Caki2 (cell line): ENCODE measurements at regions not wholly inside any gene's neighbourhood (a gene's known extent, or its start where the extent isn't known, plus 50 kb on each side); places are given as distances from the start of the nearest gene placed in this dataset.

Experiments
- DNase-seq: peaks from one replicate; pipeline ENCODE4 v3.0.0-alpha.2; 2015; ENCODE audit warnings: low read depth
- in situ Hi-C: cut with HindIII; loops from 2 replicates; pipeline ENCODE4 v1.10.0; 2016; ENCODE audit warnings: low sequenced_read_pairs, low pct_unique_long_range_greater_than_20kb, mixed read lengths

DNA sequence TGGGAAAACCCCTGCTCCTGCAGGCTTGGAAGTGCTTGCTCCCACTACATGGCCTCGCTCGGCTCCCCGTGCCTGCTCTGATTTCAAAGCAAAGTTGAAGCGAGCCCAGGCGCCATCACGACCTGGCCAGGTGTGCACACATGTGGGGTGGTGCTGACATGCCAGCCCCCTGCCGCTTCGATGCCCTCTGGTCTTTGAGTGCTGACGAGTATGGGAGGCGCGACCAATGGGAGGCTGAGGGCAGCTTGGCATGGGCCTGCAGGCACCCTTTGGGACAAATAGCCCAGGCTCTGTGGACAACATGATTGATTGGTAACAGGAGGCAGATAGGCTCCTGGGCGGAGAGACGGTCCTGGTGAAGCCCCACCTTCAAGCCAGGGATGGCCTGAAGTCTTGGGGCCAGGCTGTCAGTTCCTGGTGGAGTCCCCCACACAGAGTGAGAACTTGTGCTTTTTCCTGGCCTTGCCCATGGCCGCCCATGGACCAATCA, 252.4 kb upstream of the SEMA3A start:
- no peak for DNase-seq
- in situ Hi-C loops: no loop called here

DNA sequence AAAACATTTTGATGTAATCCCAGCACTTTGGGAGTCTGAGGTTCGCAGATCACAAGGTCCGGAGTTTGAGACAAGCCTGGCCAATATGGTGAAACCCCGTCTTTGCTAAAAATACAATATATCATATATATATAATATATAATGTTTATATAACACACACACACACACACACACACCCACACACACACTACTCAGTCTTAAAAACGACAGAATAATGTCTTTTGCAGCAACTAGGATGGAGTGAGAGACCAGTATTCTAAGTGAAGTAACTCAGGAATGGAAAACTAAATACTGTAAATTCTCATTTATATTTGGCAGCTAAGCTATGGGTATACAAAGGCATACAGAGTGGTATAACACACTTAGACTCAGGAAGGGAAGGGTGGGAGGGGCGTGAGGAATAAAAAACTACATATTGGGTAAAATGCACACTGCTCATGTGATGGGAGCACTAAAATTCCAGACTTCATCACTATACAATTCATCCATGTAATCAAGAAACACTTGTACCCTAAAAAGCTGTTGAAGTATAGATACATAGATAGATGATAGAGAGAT, 231.2 kb upstream of the SEMA3A start:
- DNase-seq: no peak
- in situ Hi-C loops: no loop called here

DNA sequence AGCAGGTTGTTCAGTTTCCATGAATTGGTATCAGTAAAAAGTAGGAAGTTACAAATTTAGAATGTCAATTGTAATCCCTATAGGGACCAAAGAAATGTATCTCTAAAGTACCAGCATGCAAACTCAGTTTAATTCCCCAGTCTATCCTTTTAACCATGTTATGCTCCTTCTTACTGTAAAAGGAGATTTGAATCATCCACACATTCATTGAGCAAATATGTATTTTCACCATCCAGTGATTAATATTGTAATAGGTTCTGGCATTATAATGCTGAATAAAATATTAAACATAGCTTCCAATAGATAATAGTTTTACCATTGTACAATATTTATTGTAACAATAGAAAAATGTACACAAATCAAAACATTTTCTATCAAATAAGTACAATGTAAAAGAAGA, 228.2 kb upstream of the SEMA3A start:
- DNase-seq: no peak
- in situ Hi-C loops: no loop called here

DNA sequence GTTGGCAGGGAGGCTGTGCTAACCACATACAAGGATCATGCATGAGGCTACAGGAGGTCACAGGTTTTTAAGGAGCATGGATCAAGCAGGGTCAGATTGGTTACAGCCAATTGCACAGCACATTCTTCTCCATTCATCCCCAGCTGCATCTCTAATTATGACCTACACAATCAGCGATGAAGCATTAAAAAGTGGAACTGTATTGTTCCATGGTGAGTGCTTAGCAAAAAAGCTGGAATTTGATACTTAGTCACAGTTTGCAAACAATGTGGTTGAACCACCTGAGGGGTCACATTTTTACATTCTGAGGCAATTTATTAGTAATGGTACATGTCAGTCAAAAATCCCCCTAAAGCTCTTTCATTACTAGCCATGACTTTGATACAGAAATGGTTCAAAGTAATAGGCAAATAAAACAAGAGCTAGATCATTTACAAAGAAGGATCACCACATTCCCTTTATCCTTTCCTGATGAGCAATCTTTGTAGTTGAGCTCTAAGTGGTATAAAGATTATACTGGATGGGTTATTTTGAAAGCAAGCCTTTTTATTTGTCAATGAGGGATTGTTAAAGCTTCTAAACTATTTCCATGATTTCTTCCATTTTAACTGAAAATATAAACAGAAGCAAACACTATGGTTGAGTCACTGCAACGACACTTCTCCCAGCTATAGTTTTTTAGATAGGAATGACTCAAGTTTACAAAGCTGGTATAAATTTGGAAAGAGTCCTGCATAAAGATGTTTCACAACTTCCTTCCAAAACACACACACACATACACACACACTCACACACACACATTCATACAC, 217.8 kb upstream of the SEMA3A start:
- in situ Hi-C loops: no loop called here
- peak; percentile 95 for DNase-seq

DNA sequence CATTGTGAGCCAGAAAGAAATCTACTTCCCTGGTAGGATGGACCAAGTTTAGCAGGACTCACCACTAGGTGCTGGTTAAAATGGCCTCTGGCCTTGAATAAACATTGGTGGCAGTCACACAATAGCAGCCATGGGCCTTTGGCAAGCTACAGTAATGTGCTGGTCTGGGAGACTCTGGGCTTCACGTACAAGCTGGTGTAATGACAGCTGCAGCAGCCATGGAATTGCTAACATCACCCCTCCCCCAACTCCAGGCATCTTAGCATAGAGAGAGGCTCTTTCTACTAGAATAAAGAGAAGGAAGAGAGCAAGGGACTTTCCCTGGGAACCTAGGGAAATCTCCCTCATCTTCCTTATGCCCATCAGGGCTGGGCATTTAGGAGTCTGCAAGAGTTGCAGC, 205.1 kb upstream of the SEMA3A start:
- no peak for DNase-seq
- in situ Hi-C loops: no loop called here

DNA sequence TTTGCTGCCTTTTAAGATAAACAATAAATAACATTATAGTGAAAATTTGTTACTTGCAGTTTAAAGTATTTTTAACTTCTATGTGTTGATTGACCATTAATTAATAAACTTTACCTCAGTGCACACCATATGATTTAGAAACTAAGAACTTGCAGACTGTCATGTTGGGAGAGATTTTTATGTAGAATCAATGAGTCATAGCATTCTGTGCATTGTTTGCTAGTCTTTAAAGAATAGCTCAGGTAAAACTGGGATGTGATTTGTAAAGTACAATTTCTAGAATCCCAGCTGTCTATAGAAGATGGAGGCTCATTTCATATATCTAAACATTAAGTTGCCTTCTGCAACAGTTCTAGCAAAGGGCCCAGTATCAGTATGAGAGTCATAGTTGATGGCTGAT, 199.6 kb upstream of the SEMA3A start:
- no peak for DNase-seq
- in situ Hi-C loops: no loop called here

DNA sequence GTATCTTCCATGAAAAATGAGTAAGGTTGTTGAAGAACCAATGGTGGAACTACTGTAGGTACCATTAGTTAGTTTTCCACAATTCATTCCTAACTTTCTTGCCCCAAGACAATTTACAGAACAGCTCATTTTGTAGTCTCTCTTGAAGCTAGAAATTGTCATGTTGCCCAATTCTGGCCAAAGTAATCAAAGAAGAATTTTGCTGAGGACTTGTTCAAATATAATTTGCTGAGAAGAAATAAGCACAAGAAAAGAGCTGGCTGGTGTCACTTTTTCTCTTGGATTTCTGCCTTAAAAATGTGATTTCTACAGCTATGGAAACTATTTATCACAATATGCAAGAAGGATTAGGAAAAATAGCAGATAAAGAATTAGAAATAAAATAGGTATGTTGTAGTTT, 199.2 kb upstream of the SEMA3A start:
- in situ Hi-C loops: no loop called here
- no peak for DNase-seq

DNA sequence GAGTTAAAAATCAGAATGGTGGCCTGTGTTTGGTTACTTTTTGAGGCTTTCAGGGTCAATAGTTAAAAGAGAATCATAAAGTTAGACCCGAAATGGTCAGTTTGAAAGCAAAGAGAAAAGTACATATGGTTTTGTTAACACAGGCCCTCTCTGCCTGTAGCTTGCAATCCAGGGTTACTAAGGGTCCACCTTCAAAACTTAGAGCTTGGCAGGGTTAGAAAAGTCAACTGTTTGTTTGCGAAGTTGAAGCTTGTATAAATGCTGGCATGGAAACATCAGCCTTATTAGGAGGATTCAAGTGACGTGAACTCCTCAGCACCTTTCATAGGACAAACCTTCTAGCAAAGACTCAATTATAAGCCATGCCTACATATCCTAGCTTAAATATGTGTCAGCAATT, 196.3 kb upstream of the SEMA3A start:
- in situ Hi-C loops: no loop called here
- DNase-seq: no peak

DNA sequence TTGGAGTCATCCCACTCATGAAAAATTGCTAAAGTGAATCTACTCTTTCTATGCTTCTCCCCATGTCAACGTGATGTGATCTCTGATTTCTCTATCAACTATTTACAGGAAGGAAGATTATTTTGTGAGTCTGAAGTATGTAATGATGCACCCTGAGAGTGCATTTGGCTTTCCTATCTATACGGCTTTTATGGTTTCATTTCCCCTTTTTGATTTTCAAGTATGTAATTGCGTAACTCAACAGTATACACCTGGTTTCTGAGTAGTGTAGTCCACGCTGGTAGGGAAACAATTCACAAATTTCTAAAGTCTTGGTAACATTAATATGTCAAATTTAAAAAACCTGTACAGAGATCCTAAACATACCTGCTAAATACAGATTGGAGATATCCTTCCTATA, 194.7 kb upstream of the SEMA3A start:
- in situ Hi-C loops: no loop called here
- DNase-seq: no peak

DNA sequence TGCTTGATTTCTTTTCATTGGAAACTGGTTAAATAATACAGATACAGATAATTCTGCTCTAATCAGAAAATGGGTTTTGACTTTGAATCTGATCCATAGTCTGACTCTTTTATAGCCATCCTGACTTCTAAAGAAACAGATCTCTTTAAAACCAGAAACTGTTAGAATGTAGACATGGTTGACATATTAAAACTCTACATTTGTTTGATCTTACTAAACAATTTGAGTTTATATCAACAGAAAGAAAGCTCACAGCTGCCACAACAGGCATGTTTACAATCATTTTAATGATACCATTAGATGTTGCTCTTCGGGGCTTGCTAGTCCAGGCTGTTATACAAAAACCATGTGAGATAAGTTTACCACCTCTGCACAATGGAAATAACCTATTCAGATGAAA, 193.0 kb upstream of the SEMA3A start:
- DNase-seq: no peak
- in situ Hi-C loops: no loop called here

DNA sequence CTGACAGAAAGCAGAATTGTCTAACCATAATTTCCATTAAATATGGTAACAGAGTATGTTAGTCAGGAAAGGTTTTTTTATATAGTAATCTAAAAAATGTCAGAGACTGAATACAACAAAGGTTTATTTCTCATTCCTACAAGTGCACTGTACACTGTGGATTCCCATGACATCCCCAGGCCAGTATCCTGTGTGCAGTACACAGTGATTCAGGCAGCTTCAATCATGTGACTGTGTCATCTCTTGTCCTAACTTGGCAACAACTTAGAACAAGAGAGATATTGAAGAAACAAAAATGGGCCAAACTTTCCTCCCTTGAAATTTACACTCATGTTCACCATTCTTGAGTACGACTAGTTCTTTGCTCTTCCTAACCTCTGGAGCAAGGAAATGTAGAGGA, 189.8 kb upstream of the SEMA3A start:
- in situ Hi-C loops: no loop called here
- DNase-seq: no peak

DNA sequence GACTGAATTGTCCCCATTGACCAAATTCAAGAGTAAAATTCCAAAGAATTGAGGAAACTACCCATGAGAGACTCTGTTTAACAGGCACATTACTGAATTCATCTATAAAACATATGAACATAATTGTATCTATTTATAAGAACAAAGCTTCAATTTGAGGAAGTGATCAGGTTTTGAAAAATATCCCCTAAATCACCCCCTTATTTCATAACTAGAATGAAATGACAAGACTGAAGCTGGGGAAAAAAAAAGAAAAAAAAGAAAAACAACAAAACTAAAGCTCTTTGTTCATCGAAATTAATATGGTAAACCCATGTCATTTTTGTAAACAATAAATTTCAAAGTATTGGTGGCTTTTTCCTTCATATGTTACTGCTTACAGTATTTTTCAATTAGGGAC, 184.9 kb upstream of the SEMA3A start:
- in situ Hi-C loops: no loop called here
- no peak for DNase-seq

DNA sequence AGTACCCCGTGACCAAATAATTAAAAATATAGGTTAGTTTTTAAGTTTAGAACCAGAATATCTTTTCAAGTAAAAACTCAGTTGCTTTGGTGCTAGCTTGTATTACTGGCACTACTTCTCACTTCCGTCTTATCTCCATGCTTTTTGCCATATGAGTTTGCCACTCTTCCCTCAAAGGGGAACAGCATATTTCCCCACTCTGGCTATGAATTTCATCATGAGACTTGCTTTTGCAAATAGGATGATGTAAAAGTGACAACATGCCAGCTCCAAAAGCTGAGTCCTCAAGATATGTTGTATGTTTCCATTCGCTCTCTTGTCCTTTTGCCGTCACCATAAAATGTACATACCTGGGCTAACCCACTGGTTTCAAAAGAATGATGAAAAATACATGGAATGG, 178.1 kb upstream of the SEMA3A start:
- DNase-seq: no peak

DNA sequence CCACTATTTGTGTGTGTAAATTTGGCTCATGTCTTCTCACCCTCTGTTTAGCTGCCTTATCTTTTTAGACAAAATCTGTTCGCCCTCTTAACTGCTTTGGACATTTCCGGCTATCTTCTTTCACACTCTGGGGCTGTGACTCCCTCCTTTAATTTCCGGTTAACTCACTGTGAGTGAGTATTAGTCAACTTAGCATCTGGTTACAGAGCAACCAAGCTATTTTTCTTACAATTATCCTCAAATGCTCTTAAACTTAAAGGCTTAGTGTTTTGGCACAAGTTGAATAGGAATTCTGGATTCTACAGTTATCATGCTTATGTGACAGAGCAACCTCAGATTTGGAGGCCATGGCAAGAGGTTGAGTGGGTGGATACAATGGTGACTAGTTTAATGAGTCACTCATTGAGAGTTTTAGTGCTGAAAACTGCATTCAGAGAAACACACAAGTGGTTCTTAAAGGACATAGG, 177.6 kb upstream of the SEMA3A start:
- DNase-seq: peak; percentile 74
- in situ Hi-C loops: no loop called here

More for the DNA sequence above, 178.1 kb upstream of the SEMA3A start:
- in situ Hi-C loops: no loop called here

DNA sequence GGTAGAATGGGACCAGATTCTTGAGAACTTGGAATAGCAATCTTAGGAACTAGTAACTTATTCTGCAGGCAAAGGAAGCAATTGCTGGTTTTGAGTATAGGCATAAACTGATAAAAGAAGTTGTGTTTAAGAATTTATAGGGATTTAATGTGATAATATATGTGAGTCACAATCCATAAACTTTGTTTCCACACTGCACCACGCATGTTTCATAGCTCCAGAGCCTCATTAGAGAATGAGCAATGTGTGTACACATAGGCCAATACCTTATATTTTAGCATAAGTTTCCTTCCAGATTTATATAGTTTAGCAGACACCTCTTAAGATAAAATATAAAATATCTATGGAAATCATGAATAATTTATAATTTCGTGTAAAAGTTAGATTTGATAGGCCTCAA, 175.5 kb upstream of the SEMA3A start:
- DNase-seq: no peak
- in situ Hi-C loops: no loop called here

DNA sequence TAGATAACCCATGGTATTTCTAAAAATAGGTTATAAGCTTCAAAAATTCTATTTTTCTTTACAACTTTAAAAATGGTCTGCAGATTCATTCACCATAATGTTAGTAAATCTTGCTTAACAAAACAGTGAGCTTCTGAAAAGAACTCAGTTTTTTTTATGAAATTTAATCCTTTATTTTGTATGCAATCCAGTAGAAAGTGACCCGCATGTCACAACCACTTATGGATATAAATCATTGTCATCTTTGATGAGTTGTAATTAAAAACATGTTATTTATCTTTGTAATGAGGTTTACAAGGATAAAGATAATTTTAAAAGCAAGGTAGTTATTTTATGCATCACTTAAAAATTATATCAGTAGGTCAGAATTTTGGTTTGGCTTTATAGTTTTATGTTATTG, 173.5 kb upstream of the SEMA3A start:
- in situ Hi-C loops: no loop called here
- DNase-seq: no peak

DNA sequence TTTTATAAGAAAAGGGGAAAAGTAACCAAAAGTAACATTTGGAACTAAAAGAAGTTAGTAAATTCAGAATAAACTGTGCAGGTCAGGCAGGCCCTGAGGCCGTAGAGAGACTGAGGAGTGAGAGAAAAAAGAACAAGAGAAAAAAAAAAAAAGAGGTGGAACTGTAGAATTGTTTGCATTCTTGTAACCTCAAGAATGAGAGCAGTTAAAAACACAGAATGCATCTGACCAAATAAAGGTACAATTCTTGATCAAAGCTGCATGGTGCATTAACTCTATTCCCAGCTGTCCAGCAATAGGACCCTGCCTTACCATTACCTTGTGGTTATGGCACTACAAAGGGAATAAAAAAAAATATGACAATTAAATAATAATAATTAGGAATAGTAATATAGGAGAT, 170.1 kb upstream of the SEMA3A start:
- DNase-seq: peak; percentile 39
- in situ Hi-C loops: no loop called here

DNA sequence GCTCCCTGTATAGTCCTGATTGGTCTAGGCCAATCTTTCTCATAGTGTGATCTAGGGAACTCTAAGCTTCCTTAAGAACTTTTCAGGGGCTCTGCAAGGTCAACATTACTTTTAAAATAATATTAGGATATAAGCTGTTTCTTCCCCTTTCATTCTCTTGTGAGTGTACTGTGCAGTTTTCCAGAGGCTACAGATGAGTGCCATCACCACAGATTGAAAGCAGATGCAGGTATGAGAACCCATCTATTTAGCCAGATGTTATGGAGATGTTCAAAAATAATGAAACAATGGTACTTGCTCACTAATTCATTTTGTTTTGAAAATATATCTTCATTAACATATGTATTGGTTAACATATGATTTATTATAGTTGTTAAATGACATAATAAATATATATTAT, 169.2 kb upstream of the SEMA3A start:
- in situ Hi-C loops: no loop called here
- DNase-seq: no peak

DNA sequence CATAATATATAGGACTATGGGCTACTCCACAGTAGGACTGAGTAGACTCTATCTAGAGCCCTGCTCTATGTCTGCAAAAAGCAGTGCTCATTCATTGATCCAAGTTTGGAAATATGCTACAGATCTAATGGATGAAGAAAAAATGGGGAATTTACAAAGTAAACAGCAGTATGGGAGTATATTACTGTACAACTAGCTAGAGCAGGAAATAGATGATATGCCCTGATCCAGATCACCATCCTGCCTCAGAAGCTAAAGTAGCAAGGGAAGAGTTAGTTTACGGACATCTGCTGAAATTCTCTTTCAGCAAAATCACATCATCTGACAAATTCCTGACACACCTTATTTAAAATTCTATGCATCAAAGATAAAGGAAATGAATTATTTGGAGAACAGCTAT, 168.2 kb upstream of the SEMA3A start:
- no peak for DNase-seq
- in situ Hi-C loops: no loop called here

DNA sequence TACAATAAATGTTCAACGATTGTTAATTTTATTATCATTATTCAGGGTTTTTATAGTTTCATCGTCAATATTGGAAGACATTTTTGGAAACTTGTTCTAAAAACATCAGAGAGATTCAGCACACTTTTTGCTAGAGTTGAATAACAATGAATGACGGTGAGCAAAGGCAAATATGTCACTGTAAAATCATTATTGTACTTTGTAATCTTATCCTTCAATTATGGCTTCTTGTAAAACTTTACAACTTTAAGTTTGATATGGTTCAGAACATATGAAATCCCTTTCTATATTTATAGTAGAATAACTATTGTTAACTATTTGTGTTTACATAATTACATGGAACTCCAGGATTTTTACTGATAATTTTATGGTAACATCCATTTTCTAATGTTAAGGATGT, 167.8 kb upstream of the SEMA3A start:
- in situ Hi-C loops: no loop called here
- no peak for DNase-seq
